D341Med (cell line): ENCODE measurements at regions not wholly inside any gene's neighbourhood (a gene's known extent, or its start where the extent isn't known, plus 50 kb on each side); places are given as distances from the start of the nearest gene placed in this dataset.

Source experiments
- DNase-seq: peaks from one replicate; pipeline ENCODE4 v3.0.0; 2012; ENCODE audit warnings: low spot score

DNA sequence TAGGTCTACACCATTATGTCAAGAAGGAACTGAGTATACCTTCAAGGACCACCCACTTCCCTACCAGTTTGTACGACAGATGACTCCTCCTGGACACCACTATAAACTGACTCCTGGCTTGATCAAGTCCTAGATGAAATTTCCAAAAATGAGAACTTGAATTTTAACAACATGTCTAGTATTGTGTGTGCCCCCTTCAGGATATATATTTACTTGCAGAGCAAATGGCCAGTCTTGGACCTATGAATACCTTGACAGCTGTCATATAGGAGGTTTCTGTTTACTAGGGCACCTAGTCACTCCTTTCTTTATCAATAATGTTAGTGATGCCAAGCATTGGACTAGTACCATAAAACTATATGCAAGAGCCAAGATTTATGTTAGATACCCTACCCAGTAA lies 94.1 kb upstream of the TMEM26 start:
- DNase-seq, result no peak

DNA sequence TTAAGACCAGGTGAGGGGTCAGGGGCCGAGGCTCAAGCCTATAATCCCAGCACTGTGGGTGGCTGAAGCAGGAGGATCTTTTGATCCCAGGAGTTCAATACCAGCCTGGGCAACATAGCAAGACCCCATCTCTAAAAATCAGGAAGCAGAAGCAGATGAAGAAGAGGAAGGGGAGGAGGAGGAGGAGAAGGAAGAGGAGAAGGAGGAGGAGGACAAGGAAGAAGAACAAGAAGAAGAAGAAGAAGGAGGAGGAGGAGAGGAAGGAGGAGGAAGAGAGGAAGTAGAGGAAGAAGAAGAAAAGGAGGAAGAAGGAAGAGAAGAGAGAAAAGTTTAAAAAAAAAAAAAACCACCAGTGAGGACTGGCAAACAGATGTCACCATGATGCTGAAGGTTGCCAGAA lies 92.0 kb upstream of the TMEM26 start:
- no peak for DNase-seq

DNA sequence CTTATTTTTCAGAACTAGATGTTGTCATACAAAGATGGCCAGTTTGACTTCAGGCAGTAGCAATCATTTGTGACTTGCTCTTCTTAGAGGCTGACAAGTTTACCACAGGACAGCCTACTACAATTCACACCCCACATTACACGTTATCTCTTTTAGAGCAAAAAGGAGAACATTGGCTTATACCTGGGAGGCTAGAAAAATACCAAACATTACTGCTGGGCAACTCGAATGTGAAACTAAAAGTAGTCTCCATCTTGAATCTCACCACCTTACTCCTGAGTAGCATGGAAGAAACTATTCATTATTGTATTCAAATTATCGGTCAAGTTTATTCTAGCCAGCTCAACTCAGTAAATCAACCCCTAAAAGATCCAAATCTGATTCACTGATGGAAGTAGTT lies 90.7 kb upstream of the TMEM26 start:
- no peak for DNase-seq

DNA sequence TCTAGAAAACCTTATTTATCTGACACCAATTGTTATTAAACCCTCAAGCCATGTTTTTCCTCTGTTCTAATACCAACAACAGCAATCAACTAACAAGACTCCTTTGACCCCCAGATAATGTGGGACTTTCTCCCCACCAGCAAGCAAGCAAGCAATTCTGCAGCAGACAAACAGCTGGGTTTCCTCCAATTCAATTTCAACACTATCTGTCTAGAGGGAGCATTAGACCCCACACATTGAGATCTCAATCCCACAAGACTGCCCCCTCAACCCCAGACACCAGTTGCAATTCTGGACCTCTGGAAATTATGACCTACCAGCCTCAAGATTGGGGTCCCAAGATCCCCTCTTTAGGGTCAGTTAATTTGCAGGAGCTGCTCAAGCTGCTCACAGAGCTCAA lies 89.4 kb upstream of the TMEM26 start:
- no peak for DNase-seq

- DNase-seq, result no peak
Observed at GRCh38 chr10:61541960-61542359, 88.8 kb upstream of the TMEM26 start.

DNA sequence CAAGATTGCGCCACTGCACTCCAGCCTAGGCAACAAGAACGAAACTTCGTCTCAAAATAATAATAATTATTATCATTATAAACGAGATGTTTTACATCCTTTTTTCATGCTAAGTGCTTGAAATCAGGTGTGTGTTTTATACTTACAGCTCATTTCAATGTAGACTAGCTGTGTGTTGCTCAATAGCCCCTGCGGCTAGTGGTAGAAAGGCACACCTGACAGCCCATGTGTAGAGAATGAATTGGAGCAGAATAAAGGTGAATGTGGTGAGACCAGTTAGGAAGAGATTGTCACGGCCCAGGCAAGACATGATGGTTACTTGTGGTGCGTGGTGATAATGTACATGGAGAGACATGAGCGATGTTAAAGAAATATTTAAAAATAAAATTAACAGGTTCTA lies 86.7 kb upstream of the TMEM26 start:
- no peak for DNase-seq

GRCh38 chr10:61529208-61529607 lies 76.0 kb upstream of the TMEM26 start:
- DNase-seq, result no peak

DNA sequence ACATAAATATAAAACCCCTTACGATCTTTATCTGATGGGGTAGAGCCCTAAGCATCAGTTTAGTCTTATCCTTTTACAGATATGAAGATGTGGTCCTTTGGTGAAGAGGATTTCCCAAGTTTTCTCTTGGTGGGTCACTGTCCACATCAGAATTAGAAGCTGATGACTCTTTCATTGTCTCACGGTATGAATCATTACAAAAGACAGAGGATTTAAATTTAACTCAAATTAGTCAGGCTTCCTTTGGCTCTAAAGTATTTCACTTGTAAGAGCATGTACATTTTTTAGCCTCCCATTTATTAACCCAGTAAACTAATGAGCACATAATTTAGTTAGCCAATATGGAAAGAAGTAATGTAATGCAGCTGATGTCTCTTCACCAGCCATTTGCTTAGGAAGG lies 49.9 kb upstream of the TMEM26 start:
- DNase-seq, result no peak
